Lower leg skin (tissue), 4 donors: ENCODE measurements at regions not wholly inside any gene's neighbourhood (a gene's known extent, or its start where the extent isn't known, plus 50 kb on each side); places are given as distances from the start of the nearest gene placed in this dataset.

Experiments
- DNase-seq, 2 donors: peaks; one replicate each; pipeline ENCODE4 v3.0.0-alpha.2; 2019; ENCODE audit warnings: low spot score in 2 of 2
- H3K4me3 ChIP-seq: fragments of 200-600 bp; sonication (generic); 2 replicates; pipeline ENCODE4 v1.5.1; 2017; ENCODE audit warnings: mild to moderate bottlenecking, low read depth; ENCODE audit not compliant: poor library complexity, severe bottlenecking
- CTCF ChIP-seq, 3 donors: fragments of 450-650 bp; IDR thresholded peaks; one replicate each; pipeline ENCODE4 v1.5.1; 2016; ENCODE audit warnings: antibody characterized with exemption in 3 of 3, mild to moderate bottlenecking in 3 of 3, moderate library complexity in 2 of 3
- POLR2A ChIP-seq, 2 donors: fragments of 450-650 bp; IDR thresholded peaks; one replicate each; pipeline ENCODE4 v1.6.1; 2016 to 2017; ENCODE audit warnings: antibody characterized with exemption in 2 of 2, mild to moderate bottlenecking in 1 of 2, moderate library complexity in 1 of 2
- WGBS, 2 donors: methylation state at CpG; one replicate each; pipeline ENCODE4 v1.1.5; 2018; 5-methylcytosine and 5-hydroxymethylcytosine counted together
- intact Hi-C: fragments of 100-400 bp; cut with DNase I; formaldehyde crosslinking; loops from one replicate; pipeline ENCODE4 v1.15.0; 2023; ENCODE audit warnings: low total_unique reads

GRCh38 chr15:85967553-85967952 is 112.1 kb upstream of the AGBL1 start:
- TF ChIP-seq POLR2A (IDR thresholded peaks at IDR 0.05) = no peak
- no peak for TF ChIP-seq CTCF (IDR thresholded peaks at IDR 0.05)
- H3K4me3 ChIP-seq = no peak overlapping the region
- WGBS, 2 donors = 65 to 76% methylated on average over 2 of the region's 2 CpGs
- intact Hi-C loops = no loop called here
- DNase-seq = no peak

- DNase-seq = no peak
- WGBS, 2 donors = 70 to 75% methylated on average over 3 of the region's 3 CpGs
- TF ChIP-seq CTCF (IDR thresholded peaks at IDR 0.05) (no peak), POLR2A (IDR thresholded peaks at IDR 0.05) (no peak)
- intact Hi-C loops = no loop called here
- no peak overlapping the region for H3K4me3 ChIP-seq
Observed at GRCh38 chr15:85972805-85973540, 106.7 kb upstream of the AGBL1 start.

- WGBS, 2 donors = 64 to 73% methylated on average over 8 of the region's 8 CpGs
- intact Hi-C loops = no loop called here
- TF ChIP-seq CTCF (IDR thresholded peaks at IDR 0.05) (no peak), POLR2A (IDR thresholded peaks at IDR 0.05) (no peak)
- no peak overlapping the region for H3K4me3 ChIP-seq
- DNase-seq = no peak
Observed at GRCh38 chr15:85973584-85974347, 105.9 kb upstream of the AGBL1 start.

- no peak overlapping the region for H3K4me3 ChIP-seq
- 61 to 72% methylated on average over 3 of the region's 3 CpGs for WGBS, 2 donors
- intact Hi-C loops = no loop called here
- no peak for DNase-seq
- TF ChIP-seq POLR2A (IDR thresholded peaks at IDR 0.05) (no peak), CTCF (IDR thresholded peaks at IDR 0.05) (no peak)
Observed at GRCh38 chr15:85974348-85974705, 105.3 kb upstream of the AGBL1 start.

GRCh38 chr15:85974742-85975141 is 104.9 kb upstream of the AGBL1 start:
- intact Hi-C loops = no loop called here
- TF ChIP-seq POLR2A (IDR thresholded peaks at IDR 0.05) (no peak), CTCF (IDR thresholded peaks at IDR 0.05) (no peak)
- no peak overlapping the region for H3K4me3 ChIP-seq
- no peak for DNase-seq
- WGBS, 2 donors = 66 to 67% methylated on average over 3 of the region's 3 CpGs
